ENCODE measurements at regions not wholly inside any gene's neighbourhood (a gene's known extent, or its start where the extent isn't known, plus 50 kb on each side); places are given as distances from the start of the nearest gene placed in this dataset.

- H3K4me3 Mint-ChIP-seq = no peak overlapping the region
- H3K27me3 Mint-ChIP-seq = no peaks in the 10 kb centered on the region
- H3K4me1 Mint-ChIP-seq = peaks cover 34% of the 10 kb centered on the region
- ATAC-seq (no peak), DNase-seq (no peak)
- no peaks in the 10 kb centered on the region for H3K36me3 Mint-ChIP-seq (ENCODE audit: low read depth)
- no peaks in the 10 kb centered on the region for H3K9me3 Mint-ChIP-seq
- no peak overlapping the region for H3K27ac Mint-ChIP-seq
Observed at GRCh38 chr13:74193391-74193790, 59.2 kb upstream of the KLF12 start.

GRCh38 chr13:74191410-74191809 is 57.2 kb upstream of the KLF12 start:
- Mint-ChIP-seq H3K9me3 (no peaks in the 10 kb centered on the region), H3K4me1 (peaks cover 37% of the 10 kb centered on the region), H3K27me3 (no peaks in the 10 kb centered on the region), H3K27ac (peak overlapping the region; percentile 55), H3K4me3 (peak overlapping the region; percentile 23), H3K36me3 (ENCODE audit: low read depth) (no peaks in the 10 kb centered on the region)
- DNase-seq (no peak), ATAC-seq (peak; percentile 80)

GRCh38 chr13:74190999-74191398 is 56.8 kb upstream of the KLF12 start:
- H3K36me3 Mint-ChIP-seq (ENCODE audit: low read depth) = no peaks in the 10 kb centered on the region
- H3K4me3 Mint-ChIP-seq = no peak overlapping the region

GRCh38 chr13:74187564-74187963 is 53.4 kb upstream of the KLF12 start:
- DNase-seq = no peak
- peak; percentile 53 for ATAC-seq
- H3K4me1 Mint-ChIP-seq = peaks cover 22% of the 10 kb centered on the region
- H3K36me3 Mint-ChIP-seq (ENCODE audit: low read depth) = no peaks in the 10 kb centered on the region
- H3K9me3 Mint-ChIP-seq = no peaks in the 10 kb centered on the region
- no peak overlapping the region for H3K4me3 Mint-ChIP-seq
- H3K27ac Mint-ChIP-seq = no peak overlapping the region
- H3K27me3 Mint-ChIP-seq = no peaks in the 10 kb centered on the region

More at GRCh38 chr13:74190999-74191398, 56.8 kb upstream of the KLF12 start:
- Mint-ChIP-seq H3K4me1 (peaks cover 37% of the 10 kb centered on the region), H3K27ac (peak overlapping the region; percentile 55), H3K27me3 (no peaks in the 10 kb centered on the region), H3K9me3 (no peaks in the 10 kb centered on the region)
- ATAC-seq = peak; percentile 77
- no peak for DNase-seq

GRCh38 chr13:74184283-74184682 is 50.1 kb upstream of the KLF12 start:
- Mint-ChIP-seq H3K36me3 (ENCODE audit: low read depth) (no peaks in the 10 kb centered on the region), H3K27me3 (no peaks in the 10 kb centered on the region), H3K27ac (no peak overlapping the region)

More at GRCh38 chr13:74184283-74184682, 50.1 kb upstream of the KLF12 start:
- no peaks in the 10 kb centered on the region for H3K9me3 Mint-ChIP-seq
- no peak for DNase-seq
- no peak overlapping the region for H3K4me3 Mint-ChIP-seq
- no peak for ATAC-seq
- peaks cover 4% of the 10 kb centered on the region for H3K4me1 Mint-ChIP-seq
